ENCODE measurements at regions not wholly inside any gene's neighbourhood (a gene's known extent, or its start where the extent isn't known, plus 50 kb on each side); places are given as distances from the start of the nearest gene placed in this dataset.

DNA sequence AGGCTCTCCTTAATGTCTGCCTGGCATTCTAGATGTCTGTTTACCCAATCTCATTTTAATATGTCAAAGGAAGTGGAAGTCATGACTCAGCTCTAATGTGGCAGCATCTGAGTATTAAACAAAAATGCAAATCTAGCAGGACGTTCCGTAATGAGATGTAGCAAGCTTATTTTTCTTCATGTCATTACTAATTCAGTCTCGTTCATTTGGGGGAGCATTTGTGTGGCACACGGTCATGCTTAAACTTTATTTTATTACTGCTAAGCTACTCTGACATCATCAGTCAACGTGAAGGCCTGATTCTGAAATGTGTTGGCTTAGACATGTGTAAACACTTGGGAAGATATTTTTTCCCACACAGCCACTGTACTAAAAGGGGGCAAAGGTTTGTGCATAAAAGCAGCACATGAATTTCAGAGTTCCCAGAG lies 326.7 kb upstream of the TMPO start:
- FAIRE-seq (no peak), DNase-seq (ENCODE audit: insufficient read length, low spot score) (no peak)
- TF ChIP-seq, protein P1, sequence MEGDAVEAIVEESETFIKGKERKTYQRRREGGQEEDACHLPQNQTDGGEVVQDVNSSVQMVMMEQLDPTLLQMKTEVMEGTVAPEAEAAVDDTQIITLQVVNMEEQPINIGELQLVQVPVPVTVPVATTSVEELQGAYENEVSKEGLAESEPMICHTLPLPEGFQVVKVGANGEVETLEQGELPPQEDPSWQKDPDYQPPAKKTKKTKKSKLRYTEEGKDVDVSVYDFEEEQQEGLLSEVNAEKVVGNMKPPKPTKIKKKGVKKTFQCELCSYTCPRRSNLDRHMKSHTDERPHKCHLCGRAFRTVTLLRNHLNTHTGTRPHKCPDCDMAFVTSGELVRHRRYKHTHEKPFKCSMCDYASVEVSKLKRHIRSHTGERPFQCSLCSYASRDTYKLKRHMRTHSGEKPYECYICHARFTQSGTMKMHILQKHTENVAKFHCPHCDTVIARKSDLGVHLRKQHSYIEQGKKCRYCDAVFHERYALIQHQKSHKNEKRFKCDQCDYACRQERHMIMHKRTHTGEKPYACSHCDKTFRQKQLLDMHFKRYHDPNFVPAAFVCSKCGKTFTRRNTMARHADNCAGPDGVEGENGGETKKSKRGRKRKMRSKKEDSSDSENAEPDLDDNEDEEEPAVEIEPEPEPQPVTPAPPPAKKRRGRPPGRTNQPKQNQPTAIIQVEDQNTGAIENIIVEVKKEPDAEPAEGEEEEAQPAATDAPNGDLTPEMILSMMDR (IDR thresholded peaks at IDR 0.05; ENCODE audit: insufficient read depth, missing control alignments) = no peak

DNA sequence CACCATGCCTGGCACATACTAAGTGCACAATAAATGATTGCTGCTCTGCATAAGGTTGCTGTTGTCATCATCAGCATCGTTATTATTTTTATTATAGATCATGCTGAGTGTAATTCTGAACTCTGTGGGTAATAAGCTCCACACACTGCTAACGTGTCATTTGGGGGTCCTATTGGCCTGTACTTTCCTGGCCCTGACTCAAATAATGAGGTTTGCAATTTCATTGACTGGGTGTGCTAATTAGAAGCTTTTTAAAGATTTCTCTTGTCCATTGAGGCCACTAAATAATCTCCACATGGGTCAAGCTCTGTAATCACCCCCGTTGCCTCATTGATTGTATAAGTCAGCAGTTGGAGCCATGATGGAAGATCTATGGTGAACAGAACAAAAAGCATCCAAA lies 320.8 kb upstream of the TMPO start:
- FAIRE-seq (no peak), DNase-seq (ENCODE audit: insufficient read length, low spot score) (no peak)
- TF ChIP-seq, protein P1 (IDR thresholded peaks at IDR 0.05; ENCODE audit: insufficient read depth, missing control alignments) = no peak

- FAIRE-seq (no peak), DNase-seq (ENCODE audit: insufficient read length, low spot score) (no peak)
- TF ChIP-seq, protein P1 (IDR thresholded peaks at IDR 0.05; ENCODE audit: insufficient read depth, missing control alignments) = no peak
Observed at GRCh38 chr12:98198261-98198982, 317.0 kb upstream of the TMPO start.

DNA sequence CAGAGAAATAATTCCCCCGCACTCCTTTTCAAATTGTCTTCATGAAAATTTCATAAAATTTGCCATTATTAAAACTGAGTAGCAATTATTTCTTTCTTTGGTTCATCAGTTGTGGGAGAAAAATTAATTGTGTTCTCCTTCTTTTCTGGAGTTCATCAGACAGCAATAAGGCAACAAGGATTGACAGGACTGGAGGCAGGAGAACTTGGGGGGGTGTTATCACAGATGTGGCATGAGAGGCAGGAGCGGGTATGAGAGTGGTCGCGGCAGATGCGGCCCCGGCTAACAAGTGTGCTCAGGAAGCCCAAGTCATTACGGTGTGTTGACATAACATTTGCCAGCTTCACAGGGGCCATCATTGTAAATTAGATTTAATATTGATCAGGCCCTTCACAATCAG lies 306.6 kb upstream of the TMPO start:
- FAIRE-seq (no peak), DNase-seq (ENCODE audit: insufficient read length, low spot score) (no peak)
- TF ChIP-seq, protein P1 (IDR thresholded peaks at IDR 0.05; ENCODE audit: insufficient read depth, missing control alignments) = no peak

DNA sequence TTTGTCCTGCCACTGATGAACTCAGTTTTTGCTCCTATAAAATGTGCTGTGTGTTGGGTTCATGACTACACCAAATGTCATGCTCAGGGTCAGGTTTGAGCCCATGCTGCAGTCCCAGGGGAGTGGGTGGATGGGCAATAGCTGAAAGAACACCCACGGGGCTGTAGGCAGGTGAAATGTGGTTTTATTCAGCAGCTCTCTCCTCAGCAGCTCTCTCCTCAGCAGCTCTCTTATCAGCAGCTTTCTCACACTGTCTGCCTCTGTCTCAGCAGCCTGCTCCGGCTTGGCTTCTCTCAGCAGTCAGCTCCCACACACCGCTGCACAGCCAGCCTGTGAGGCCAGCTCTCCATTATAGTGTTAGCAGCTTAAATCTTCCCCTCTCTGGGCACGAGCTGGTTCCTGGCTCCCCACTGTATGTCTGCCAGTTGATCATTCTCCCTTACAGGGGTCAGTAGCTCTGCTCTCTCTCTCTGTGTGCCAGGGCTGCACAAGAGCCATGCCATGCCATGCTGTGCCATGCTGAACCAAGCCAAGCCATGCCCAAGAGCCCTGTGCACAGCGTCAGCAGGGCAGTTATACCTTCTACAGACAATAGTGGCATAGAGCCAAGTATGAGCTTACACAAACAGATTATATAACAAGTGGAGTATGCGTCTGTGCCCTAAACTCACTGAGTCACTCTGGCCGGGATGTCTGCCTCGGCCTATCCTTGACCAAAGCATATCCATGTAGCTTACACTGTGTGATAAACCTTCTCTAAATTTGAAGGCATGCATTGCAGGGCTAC lies 303.3 kb upstream of the TMPO start:
- no peak for FAIRE-seq
- no peak for DNase-seq (ENCODE audit: insufficient read length, low spot score)
- TF ChIP-seq, protein P1 (IDR thresholded peaks at IDR 0.05; ENCODE audit: insufficient read depth, missing control alignments) = no peak

DNA sequence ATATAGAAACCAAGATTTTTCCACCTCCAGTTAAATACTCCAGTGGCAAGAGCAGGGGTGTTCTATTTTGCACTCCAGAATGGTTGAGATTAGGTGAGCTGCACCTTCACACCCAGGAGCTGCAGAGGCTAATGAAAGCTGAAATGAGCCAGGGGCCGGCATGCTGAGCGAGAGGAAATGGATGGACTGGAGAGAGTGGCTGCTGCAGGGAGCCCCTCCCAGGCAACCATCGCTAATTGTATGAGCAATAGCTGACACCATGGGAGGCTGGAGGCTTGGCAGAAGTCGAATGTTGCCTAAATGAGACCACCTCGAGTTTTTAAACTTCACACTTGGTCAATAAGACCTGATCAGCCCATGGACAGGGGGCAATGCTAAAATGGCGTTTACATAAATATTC lies 301.8 kb upstream of the TMPO start:
- no peak for FAIRE-seq
- TF ChIP-seq, protein P1 (IDR thresholded peaks at IDR 0.05; ENCODE audit: insufficient read depth, missing control alignments) = no peak
- DNase-seq (ENCODE audit: insufficient read length, low spot score) = no peak

GRCh38 chr12:98217257-98217656 lies 298.1 kb upstream of the TMPO start:
- TF ChIP-seq, protein P1 (IDR thresholded peaks at IDR 0.05; ENCODE audit: insufficient read depth, missing control alignments) = no peak
- FAIRE-seq (no peak), DNase-seq (ENCODE audit: insufficient read length, low spot score) (no peak)
